ENCODE measurements at regions not wholly inside any gene's neighbourhood (a gene's known extent, or its start where the extent isn't known, plus 50 kb on each side); places are given as distances from the start of the nearest gene placed in this dataset.

GRCh38 chr2:57965219-57965618 lies 81.4 kb upstream of the VRK2 start:
- no peak for DNase-seq (ENCODE audit: low spot score in 2 of 2)
- Histone ChIP-seq H3K9me3 (no peaks in the 10 kb centered on the region), H3K27ac (no peak overlapping the region), H3K4me1 (no peaks in the 10 kb centered on the region), H3K27me3 (no peaks in the 10 kb centered on the region), H3K36me3 (no peaks in the 10 kb centered on the region), H3K4me3 (no peak overlapping the region)
- WGBS, 2 donors = 76 to 83% methylated on average over 1 of the region's 1 CpG
- TF ChIP-seq CTCF (IDR thresholded peaks at IDR 0.05) (no peak), EP300 (IDR thresholded peaks at IDR 0.05) (no peak), POLR2A (IDR thresholded peaks at IDR 0.05) (no peak)

DNA sequence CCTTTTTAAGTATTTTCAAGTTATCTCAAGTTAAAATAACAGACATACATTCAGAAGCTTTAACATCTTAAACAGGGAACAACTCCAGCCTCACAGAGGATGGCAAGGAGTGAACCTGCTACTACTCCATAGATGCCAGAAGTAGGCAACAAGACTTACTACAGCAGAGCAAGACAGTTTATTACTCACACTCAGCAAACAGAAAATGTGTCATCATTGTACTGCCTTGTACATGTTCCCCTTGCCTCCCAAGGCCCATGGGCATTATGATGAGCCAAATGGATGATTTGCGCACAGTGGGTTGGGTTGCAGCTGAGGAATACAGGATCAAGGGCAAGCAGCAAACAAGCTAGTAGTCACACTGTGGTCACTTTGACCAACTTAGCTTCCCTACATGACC lies 80.6 kb upstream of the VRK2 start:
- H3K27me3 ChIP-seq = no peaks in the 10 kb centered on the region
- TF ChIP-seq POLR2A (IDR thresholded peaks at IDR 0.05) = no peak
- TF ChIP-seq EP300 (IDR thresholded peaks at IDR 0.05) = no peak
- 95 to 100% methylated on average over 1 of the region's 1 CpG for WGBS, 2 donors
- no peaks in the 10 kb centered on the region for H3K36me3 ChIP-seq
- no peak for DNase-seq (ENCODE audit: low spot score in 2 of 2)
- no peak overlapping the region for H3K4me3 ChIP-seq
- H3K9me3 ChIP-seq = no peaks in the 10 kb centered on the region
- H3K4me1 ChIP-seq = no peaks in the 10 kb centered on the region
- no peak overlapping the region for H3K27ac ChIP-seq

GRCh38 chr2:57973621-57974186 lies 72.9 kb upstream of the VRK2 start:
- H3K9me3 ChIP-seq = peaks cover 0 to 7% (median 0%) of the 10 kb centered on the region in 4 donors
- no peak overlapping the region for H3K4me3 ChIP-seq
- H3K4me1 ChIP-seq = no peaks in the 10 kb centered on the region
- H3K36me3 ChIP-seq = no peaks in the 10 kb centered on the region
- DNase-seq (ENCODE audit: low spot score in 2 of 2) = no peak
- no peak overlapping the region for H3K27ac ChIP-seq
- 72 to 78% methylated on average over 2 of the region's 2 CpGs for WGBS, 2 donors
- no peaks in the 10 kb centered on the region for H3K27me3 ChIP-seq
- TF ChIP-seq CTCF (IDR thresholded peaks at IDR 0.05) (no peak), POLR2A (IDR thresholded peaks at IDR 0.05) (no peak), EP300 (IDR thresholded peaks at IDR 0.05) (no peak)

DNA sequence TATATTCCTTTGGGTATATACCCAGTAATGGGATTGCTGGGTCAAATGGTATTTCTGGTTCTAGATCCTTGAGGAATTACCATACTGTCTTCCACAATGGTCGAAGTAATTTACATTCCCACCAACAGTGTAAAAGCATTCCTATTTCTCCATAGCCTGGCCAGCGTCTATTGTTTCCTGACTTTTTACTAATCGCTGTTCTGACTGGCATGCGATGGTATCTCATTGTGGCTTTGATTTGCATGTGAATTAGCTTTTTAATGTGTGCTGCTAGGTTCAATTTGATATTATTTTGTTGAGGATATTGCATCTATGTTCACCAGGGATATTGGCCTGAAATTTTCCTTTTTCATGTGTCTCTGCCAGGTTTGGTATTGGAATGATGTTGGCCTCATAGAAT lies 67.4 kb upstream of the VRK2 start:
- no peaks in the 10 kb centered on the region for H3K9me3 ChIP-seq
- H3K4me1 ChIP-seq = peaks cover 0 to 3% (median 0%) of the 10 kb centered on the region in 4 donors
- 93 to 96% methylated on average over 4 of the region's 4 CpGs for WGBS, 2 donors
- no peaks in the 10 kb centered on the region for H3K27me3 ChIP-seq
- H3K4me3 ChIP-seq = no peak overlapping the region
- no peak for TF ChIP-seq POLR2A (IDR thresholded peaks at IDR 0.05)
- TF ChIP-seq EP300 (IDR thresholded peaks at IDR 0.05) = no peak
- TF ChIP-seq CTCF (IDR thresholded peaks at IDR 0.05) = no peak
- no peak for DNase-seq (ENCODE audit: low spot score in 2 of 2)
- H3K27ac ChIP-seq = no peak overlapping the region
- H3K36me3 ChIP-seq = no peaks in the 10 kb centered on the region

- no peak for TF ChIP-seq EP300 (IDR thresholded peaks at IDR 0.05)
- TF ChIP-seq CTCF (IDR thresholded peaks at IDR 0.05) = no peak
- TF ChIP-seq POLR2A (IDR thresholded peaks at IDR 0.05) = no peak
- no peaks in the 10 kb centered on the region for H3K9me3 ChIP-seq
- H3K27me3 ChIP-seq = no peaks in the 10 kb centered on the region
- no peak overlapping the region for H3K4me3 ChIP-seq
- WGBS, 2 donors = 30 to 45% methylated on average over 1 of the region's 1 CpG
- DNase-seq (ENCODE audit: low spot score in 2 of 2) = no peak
- no peaks in the 10 kb centered on the region for H3K36me3 ChIP-seq
- H3K4me1 ChIP-seq = peaks cover 0 to 3% (median 0%) of the 10 kb centered on the region in 4 donors
- no peak overlapping the region for H3K27ac ChIP-seq
These were observed 65.4 kb upstream of the VRK2 start for GRCh38 chr2:57981083-57981768.

Measured in tibial nerve (tissue), 4 donors.